Osteoblast (primary cell): ENCODE measurements at regions not wholly inside any gene's neighbourhood (a gene's known extent, or its start where the extent isn't known, plus 50 kb on each side); places are given as distances from the start of the nearest gene placed in this dataset.

Source experiments
- DNase-seq: peaks from one replicate; pipeline ENCODE4 v3.0.0; 2011; ENCODE audit warnings: low spot score, mixed read lengths; ENCODE audit not compliant: insufficient read length; ENCODE audit errors: missing footprints
- H2AFZ ChIP-seq: 2 replicates; pipeline ENCODE4 v1.6.0; 2011; ENCODE audit warnings: mild to moderate bottlenecking, low read length
- H3K27ac ChIP-seq: 2 replicates; pipeline ENCODE4 v1.5.1; 2011; ENCODE audit warnings: mild to moderate bottlenecking, low read depth, low read length, moderate library complexity
- H3K27me3 ChIP-seq: 2 replicates; pipeline ENCODE4 v1.6.0; 2012; ENCODE audit warnings: mild to moderate bottlenecking, control low read depth, inconsistent platforms, low read length, moderate library complexity; ENCODE audit not compliant: insufficient read depth
- H3K36me3 ChIP-seq: 2 replicates; pipeline ENCODE4 v1.5.1; 2011; ENCODE audit warnings: mild to moderate bottlenecking, low read length, control low read depth, moderate library complexity; ENCODE audit not compliant: insufficient read depth
- H3K4me1 ChIP-seq: 2 replicates; pipeline ENCODE4 v1.5.1; 2011; ENCODE audit warnings: mild to moderate bottlenecking, low read length, control low read depth, moderate library complexity; ENCODE audit not compliant: insufficient read depth
- H3K4me2 ChIP-seq: 2 replicates; pipeline ENCODE4 v1.6.0; 2011; ENCODE audit warnings: mild to moderate bottlenecking, low read length; ENCODE audit not compliant: insufficient read depth
- H3K4me3 ChIP-seq: fragments of 200-600 bp; sonication (generic); 3 replicates; pipeline ENCODE4 v1.5.1; 2012; ENCODE audit warnings: mild to moderate bottlenecking, low read length, inconsistent platforms; ENCODE audit not compliant: insufficient read depth
- H3K79me2 ChIP-seq: 2 replicates; pipeline ENCODE4 v1.6.0; 2012; ENCODE audit warnings: mild to moderate bottlenecking, low read length, control low read depth, inconsistent platforms; ENCODE audit not compliant: insufficient read depth
- H3K9me3 ChIP-seq: 2 replicates; pipeline ENCODE4 v1.5.1; 2011; ENCODE audit warnings: low read depth, low read length, control low read depth
- H4K20me1 ChIP-seq: 2 replicates; pipeline ENCODE4 v1.6.0; 2012; ENCODE audit warnings: mild to moderate bottlenecking, low read length, control low read depth; ENCODE audit not compliant: insufficient read depth
- CTCF ChIP-seq: IDR thresholded peaks from 2 replicates; pipeline ENCODE4 v1.5.1; 2011; ENCODE audit warnings: mild to moderate bottlenecking, low read depth, low read length, moderate library complexity; ENCODE audit errors: extremely low read depth

- no peak for TF ChIP-seq CTCF
- H2AFZ ChIP-seq = no peak overlapping the region
- H3K9me3 ChIP-seq = no peaks in the 10 kb centered on the region
- no peak overlapping the region for H3K4me3 ChIP-seq
- H3K27me3 ChIP-seq = no peaks in the 10 kb centered on the region
- no peaks in the 10 kb centered on the region for H3K4me1 ChIP-seq
- H3K79me2 ChIP-seq = no peaks in the 10 kb centered on the region
- no peak for DNase-seq
- no peaks in the 10 kb centered on the region for H3K36me3 ChIP-seq
- H3K4me2 ChIP-seq = no peak overlapping the region
- H4K20me1 ChIP-seq = no peaks in the 10 kb centered on the region
- no peak overlapping the region for H3K27ac ChIP-seq
Measured at GRCh38 chr1:110766336-110766647, 91.6 kb upstream of the KCNA3 start.

GRCh38 chr1:110765640-110766335 is 91.0 kb upstream of the KCNA3 start:
- no peaks in the 10 kb centered on the region for H3K27me3 ChIP-seq
- no peaks in the 10 kb centered on the region for H4K20me1 ChIP-seq
- H3K27ac ChIP-seq = no peak overlapping the region
- no peaks in the 10 kb centered on the region for H3K9me3 ChIP-seq
- DNase-seq = no peak
- H3K79me2 ChIP-seq = no peaks in the 10 kb centered on the region
- no peaks in the 10 kb centered on the region for H3K36me3 ChIP-seq
- H3K4me1 ChIP-seq = no peaks in the 10 kb centered on the region
- no peak overlapping the region for H3K4me3 ChIP-seq
- H3K4me2 ChIP-seq = no peak overlapping the region
- peak; percentile 85 for TF ChIP-seq CTCF
- H2AFZ ChIP-seq = no peak overlapping the region

- H3K4me3 ChIP-seq = no peak overlapping the region
- no peak overlapping the region for H3K27ac ChIP-seq
- no peaks in the 10 kb centered on the region for H3K36me3 ChIP-seq
- DNase-seq = no peak
- no peak overlapping the region for H3K4me2 ChIP-seq
- no peak for TF ChIP-seq CTCF
- no peaks in the 10 kb centered on the region for H3K9me3 ChIP-seq
- H3K4me1 ChIP-seq = no peaks in the 10 kb centered on the region
- H2AFZ ChIP-seq = no peak overlapping the region
- H4K20me1 ChIP-seq = no peaks in the 10 kb centered on the region
- no peaks in the 10 kb centered on the region for H3K27me3 ChIP-seq
- H3K79me2 ChIP-seq = no peaks in the 10 kb centered on the region
Measured at GRCh38 chr1:110763149-110763548, 88.4 kb upstream of the KCNA3 start.

DNA sequence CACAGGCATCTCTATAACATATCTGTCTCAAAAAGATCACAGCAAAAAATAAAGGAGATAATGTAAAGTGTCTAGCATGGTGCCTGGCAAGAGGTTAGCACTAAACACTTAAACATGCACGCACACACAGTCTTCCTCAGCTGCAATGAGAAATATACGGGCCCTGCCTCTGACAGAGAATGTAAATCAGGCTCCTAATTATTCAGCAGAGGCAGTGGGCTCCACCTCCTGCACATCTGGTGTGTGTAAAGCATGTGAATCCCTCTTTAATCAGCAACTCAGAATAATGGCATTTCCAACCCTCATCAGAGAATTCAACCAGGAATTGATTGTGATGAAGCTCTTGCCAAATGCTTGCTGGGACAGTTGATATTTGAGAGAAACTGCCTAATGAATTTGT is 85.6 kb upstream of the KCNA3 start:
- H3K36me3 ChIP-seq = no peaks in the 10 kb centered on the region
- H3K4me1 ChIP-seq = no peaks in the 10 kb centered on the region
- TF ChIP-seq CTCF = no peak
- no peaks in the 10 kb centered on the region for H3K27me3 ChIP-seq
- no peaks in the 10 kb centered on the region for H3K79me2 ChIP-seq
- no peak for DNase-seq
- H3K27ac ChIP-seq = no peak overlapping the region
- no peaks in the 10 kb centered on the region for H4K20me1 ChIP-seq
- no peak overlapping the region for H2AFZ ChIP-seq
- no peak overlapping the region for H3K4me2 ChIP-seq
- H3K9me3 ChIP-seq = no peaks in the 10 kb centered on the region
- no peak overlapping the region for H3K4me3 ChIP-seq
